ENCODE measurements at regions not wholly inside any gene's neighbourhood (a gene's known extent, or its start where the extent isn't known, plus 50 kb on each side); places are given as distances from the start of the nearest gene placed in this dataset.

DNA sequence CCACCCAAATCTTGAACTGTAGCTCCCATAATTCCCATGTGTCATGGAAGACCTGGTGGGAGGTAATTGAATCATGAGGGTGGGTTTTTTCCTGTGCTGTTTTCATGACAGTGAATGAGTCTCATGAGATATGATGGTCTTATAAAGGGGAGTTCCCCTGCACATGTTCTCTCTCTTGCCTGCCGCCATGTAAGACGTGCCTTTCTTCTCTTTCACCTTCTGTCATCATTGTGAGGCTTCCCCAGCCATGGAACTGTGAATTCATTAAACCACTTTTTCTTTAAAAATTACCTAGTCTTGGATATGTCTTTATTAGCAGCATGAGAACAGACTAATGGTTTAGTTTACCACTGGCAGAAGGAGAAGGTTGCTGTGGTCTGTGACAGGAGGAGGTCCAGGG is 111.5 kb upstream of the RAB18 start:
- TF ChIP-seq POLR2A (IDR thresholded peaks at IDR 0.05; ENCODE audit: low read depth, low read length) (no peak), POLR2AphosphoS5 (IDR thresholded peaks at IDR 0.05; ENCODE audit: low read depth, low read length) (no peak), SPI1 (IDR thresholded peaks at IDR 0.05; ENCODE audit: low read depth, low read length) (no peak)
